Osteocyte (in vitro differentiated cells): ENCODE measurements at regions not wholly inside any gene's neighbourhood (a gene's known extent, or its start where the extent isn't known, plus 50 kb on each side); places are given as distances from the start of the nearest gene placed in this dataset.

Experiments used
- DNase-seq: peaks from one replicate; pipeline ENCODE4 v3.0.0; 2021; ENCODE audit warnings: mixed read lengths; ENCODE audit not compliant: unreplicated experiment; ENCODE audit errors: extremely low spot score
- H3K27ac Mint-ChIP-seq: one replicate; pipeline ENCODE4 v1.8.0; 2021; ENCODE audit warnings: mild to moderate bottlenecking, mixed read lengths; ENCODE audit not compliant: unreplicated experiment
- H3K27me3 Mint-ChIP-seq: one replicate; pipeline ENCODE4 v1.8.0; 2021; ENCODE audit warnings: mixed read lengths; ENCODE audit not compliant: unreplicated experiment
- H3K36me3 Mint-ChIP-seq: one replicate; pipeline ENCODE4 v1.8.0; 2021; ENCODE audit warnings: mixed read lengths; ENCODE audit not compliant: unreplicated experiment
- H3K4me1 Mint-ChIP-seq: one replicate; pipeline ENCODE4 v1.8.0; 2021; ENCODE audit warnings: mixed read lengths; ENCODE audit not compliant: unreplicated experiment
- H3K4me3 Mint-ChIP-seq: one replicate; pipeline ENCODE4 v1.8.0; 2021; ENCODE audit warnings: mild to moderate bottlenecking, moderate library complexity, mixed read lengths; ENCODE audit not compliant: unreplicated experiment
- H3K9me3 Mint-ChIP-seq: one replicate; pipeline ENCODE4 v1.8.0; 2021; ENCODE audit warnings: mixed read lengths; ENCODE audit not compliant: unreplicated experiment
- TF ChIP-seq, protein P1 (sequence below): fragments of 200-600 bp; sonication (generic); IDR thresholded peaks from 2 replicates; pipeline ENCODE4 v1.5.0; 2021; ENCODE audit warnings: antibody characterized with exemption, mild to moderate bottlenecking, moderate library complexity

DNA sequence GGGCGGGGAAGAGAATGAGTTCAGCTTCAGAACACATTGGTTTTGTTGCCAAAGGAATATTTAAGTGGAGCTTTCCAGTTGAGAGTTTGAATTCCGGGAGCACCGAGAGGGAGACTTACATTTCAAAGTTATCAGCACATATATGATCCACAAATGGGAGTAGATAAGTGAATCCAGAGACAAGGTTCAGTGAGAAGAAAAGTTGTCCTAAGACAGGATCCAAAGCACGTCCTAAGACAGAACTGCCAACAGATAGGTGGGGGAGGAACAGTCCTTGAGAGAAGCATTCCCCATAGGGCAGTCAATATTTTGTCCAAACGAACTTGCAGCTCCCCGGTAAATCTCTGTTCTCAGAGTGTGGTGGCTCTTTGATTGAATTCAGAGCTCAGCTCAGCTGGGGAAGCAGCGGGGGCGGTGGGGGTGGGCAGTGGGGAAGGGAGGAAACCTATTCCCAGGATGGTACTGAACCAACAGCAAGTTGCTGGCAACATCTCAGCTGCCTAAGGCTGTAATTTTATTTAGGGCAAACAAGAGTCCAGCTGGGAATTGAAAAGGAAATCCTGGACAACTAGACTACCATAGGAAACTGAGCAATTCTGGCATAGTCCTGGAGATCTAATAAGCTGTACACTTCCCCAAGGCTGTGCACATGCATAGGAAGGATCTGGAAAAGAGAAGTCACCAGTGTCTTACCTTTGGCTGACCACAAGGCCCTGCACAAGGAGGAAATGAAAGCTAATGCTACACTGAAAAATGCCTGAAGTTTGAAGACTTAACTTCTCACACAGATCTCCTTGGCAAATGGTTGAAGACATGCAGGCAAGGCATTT lies 94.2 kb upstream of the CXCL12 start:
- Mint-ChIP-seq H3K4me1 (peaks cover 22% of the 10 kb centered on the region), H3K27me3 (peaks cover 10% of the 10 kb centered on the region), H3K36me3 (no peaks in the 10 kb centered on the region), H3K4me3 (no peak overlapping the region), H3K27ac (no peak overlapping the region), H3K9me3 (no peaks in the 10 kb centered on the region)
- DNase-seq = no peak
- TF ChIP-seq, protein P1, sequence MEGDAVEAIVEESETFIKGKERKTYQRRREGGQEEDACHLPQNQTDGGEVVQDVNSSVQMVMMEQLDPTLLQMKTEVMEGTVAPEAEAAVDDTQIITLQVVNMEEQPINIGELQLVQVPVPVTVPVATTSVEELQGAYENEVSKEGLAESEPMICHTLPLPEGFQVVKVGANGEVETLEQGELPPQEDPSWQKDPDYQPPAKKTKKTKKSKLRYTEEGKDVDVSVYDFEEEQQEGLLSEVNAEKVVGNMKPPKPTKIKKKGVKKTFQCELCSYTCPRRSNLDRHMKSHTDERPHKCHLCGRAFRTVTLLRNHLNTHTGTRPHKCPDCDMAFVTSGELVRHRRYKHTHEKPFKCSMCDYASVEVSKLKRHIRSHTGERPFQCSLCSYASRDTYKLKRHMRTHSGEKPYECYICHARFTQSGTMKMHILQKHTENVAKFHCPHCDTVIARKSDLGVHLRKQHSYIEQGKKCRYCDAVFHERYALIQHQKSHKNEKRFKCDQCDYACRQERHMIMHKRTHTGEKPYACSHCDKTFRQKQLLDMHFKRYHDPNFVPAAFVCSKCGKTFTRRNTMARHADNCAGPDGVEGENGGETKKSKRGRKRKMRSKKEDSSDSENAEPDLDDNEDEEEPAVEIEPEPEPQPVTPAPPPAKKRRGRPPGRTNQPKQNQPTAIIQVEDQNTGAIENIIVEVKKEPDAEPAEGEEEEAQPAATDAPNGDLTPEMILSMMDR = no peak

DNA sequence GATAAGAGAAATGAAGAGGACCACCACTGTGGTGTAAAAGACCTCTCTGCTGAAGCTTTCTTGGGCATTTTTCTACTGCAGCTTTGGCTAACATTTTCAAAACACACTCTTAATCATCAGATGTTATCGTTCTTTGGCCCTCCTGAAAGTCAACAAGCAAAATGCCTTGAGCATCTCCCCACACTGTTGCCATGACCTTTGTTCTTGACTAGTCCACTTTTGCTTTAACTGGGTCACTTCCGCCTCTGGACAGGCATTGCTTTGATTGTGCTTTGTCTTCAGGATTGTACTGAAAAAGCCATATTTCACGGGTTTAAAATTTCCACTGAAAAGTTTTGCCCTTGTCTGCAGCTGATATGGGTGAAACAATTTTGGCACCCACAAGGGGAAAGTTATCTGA lies 107.8 kb upstream of the CXCL12 start:
- Mint-ChIP-seq H3K4me1 (no peaks in the 10 kb centered on the region), H3K4me3 (no peak overlapping the region), H3K36me3 (peaks cover 2% of the 10 kb centered on the region), H3K9me3 (no peaks in the 10 kb centered on the region), H3K27ac (no peak overlapping the region), H3K27me3 (peaks cover 65% of the 10 kb centered on the region)
- TF ChIP-seq, protein P1 = no peak
- DNase-seq = no peak

DNA sequence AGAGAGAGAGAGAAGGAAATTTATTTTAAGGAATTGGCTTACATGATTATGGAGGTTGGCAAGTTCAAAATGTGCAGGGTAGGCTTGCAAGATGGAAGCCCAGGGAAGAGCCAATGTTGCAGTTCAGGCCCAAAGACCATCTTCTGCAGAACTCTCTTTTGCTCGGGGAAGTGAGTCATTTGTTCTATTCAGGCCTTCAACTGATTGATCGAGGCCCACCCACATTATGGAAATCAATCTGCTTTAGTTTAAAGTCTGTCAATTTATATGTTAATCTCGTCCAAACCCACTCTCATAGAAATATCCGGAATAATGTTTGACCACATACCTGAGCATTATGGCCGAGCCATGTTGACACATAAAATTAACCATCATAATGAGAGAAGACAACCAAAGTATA lies 113.3 kb upstream of the CXCL12 start:
- H3K27ac Mint-ChIP-seq = no peak overlapping the region
- TF ChIP-seq, protein P1 = no peak
- no peak for DNase-seq
- peaks cover 13% of the 10 kb centered on the region for H3K9me3 Mint-ChIP-seq
- peaks cover 17% of the 10 kb centered on the region for H3K27me3 Mint-ChIP-seq
- no peak overlapping the region for H3K4me3 Mint-ChIP-seq
- peaks cover 3% of the 10 kb centered on the region for H3K4me1 Mint-ChIP-seq
- no peaks in the 10 kb centered on the region for H3K36me3 Mint-ChIP-seq

DNA sequence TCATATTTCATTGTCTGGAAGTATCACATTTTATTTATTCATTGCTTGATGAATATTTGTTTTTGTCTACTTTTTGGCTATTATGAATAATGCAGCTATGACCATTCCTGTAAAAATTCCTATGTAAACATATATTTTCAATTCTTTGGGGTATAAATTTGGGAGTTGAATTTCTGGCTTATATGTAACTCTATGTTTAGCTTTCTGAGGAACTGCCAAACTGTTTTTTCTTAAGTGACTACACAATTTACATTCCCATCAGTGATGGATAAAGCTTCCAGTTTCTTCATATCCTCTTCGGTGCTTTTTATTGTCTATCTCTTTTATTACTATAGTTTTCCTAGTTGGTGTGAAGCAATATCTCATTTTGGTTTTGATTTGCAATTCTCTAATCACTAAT lies 115.6 kb upstream of the CXCL12 start:
- no peak overlapping the region for H3K4me3 Mint-ChIP-seq
- TF ChIP-seq, protein P1 = no peak
- no peak overlapping the region for H3K27ac Mint-ChIP-seq
- peaks cover 3% of the 10 kb centered on the region for H3K4me1 Mint-ChIP-seq
- peaks cover 15% of the 10 kb centered on the region for H3K27me3 Mint-ChIP-seq
- H3K9me3 Mint-ChIP-seq = peaks cover 15% of the 10 kb centered on the region
- no peak for DNase-seq
- peaks cover 3% of the 10 kb centered on the region for H3K36me3 Mint-ChIP-seq

DNA sequence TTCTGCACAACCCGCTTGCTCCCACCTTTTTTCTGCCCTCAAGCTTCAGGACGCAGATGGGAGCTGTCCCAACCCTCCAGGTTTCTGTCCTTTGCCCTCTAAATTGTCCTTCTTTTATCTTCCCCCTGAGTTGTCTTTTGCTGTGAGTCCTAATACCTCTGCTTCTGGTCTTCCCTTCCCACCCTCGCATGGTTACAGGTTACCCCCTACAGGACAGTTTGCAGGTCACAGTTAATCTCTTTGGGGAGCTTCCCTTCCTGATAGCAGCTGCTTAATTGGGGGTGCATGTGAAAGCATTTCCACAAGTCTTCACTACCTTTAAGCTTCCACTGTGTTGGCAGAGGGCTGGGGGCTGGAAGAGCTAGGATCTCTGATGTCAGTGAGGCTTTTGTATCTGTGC lies 121.5 kb upstream of the CXCL12 start:
- DNase-seq = no peak
- Mint-ChIP-seq H3K27me3 (peaks cover 27% of the 10 kb centered on the region), H3K36me3 (peaks cover 3% of the 10 kb centered on the region), H3K4me1 (no peaks in the 10 kb centered on the region), H3K9me3 (peaks cover 10% of the 10 kb centered on the region), H3K27ac (no peak overlapping the region), H3K4me3 (no peak overlapping the region)
- TF ChIP-seq, protein P1 = no peak
